Anterior cingulate cortex (tissue), 58 donors: ENCODE measurements at regions not wholly inside any gene's neighbourhood (a gene's known extent, or its start where the extent isn't known, plus 50 kb on each side); places are given as distances from the start of the nearest gene placed in this dataset.

Experiments
- DNase-seq, 58 donors: peaks; one replicate each; lab custom pipeline; 2025; lab: John Stamatoyannopoulos, UW

DNA sequence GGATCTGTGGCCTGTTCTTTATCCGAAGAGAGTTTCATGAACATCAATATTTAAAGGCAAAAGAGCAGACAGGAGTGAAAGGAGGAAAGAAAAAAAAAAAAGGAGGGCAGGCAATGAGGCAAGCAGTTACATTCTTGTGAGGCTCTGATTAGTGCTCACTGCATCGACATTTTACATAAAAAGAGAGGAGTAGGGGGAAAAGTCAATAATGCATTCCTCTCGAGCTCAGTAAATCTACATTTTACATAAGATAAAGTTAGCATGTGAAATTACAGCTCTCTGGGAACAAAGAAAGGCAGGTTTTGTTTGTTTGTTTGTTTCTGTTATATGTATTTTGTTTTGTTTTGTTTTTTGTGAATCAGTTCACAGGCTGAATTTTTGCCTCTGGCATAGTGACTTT is 187.1 kb upstream of the ARL4C start:
- no peak for DNase-seq

DNA sequence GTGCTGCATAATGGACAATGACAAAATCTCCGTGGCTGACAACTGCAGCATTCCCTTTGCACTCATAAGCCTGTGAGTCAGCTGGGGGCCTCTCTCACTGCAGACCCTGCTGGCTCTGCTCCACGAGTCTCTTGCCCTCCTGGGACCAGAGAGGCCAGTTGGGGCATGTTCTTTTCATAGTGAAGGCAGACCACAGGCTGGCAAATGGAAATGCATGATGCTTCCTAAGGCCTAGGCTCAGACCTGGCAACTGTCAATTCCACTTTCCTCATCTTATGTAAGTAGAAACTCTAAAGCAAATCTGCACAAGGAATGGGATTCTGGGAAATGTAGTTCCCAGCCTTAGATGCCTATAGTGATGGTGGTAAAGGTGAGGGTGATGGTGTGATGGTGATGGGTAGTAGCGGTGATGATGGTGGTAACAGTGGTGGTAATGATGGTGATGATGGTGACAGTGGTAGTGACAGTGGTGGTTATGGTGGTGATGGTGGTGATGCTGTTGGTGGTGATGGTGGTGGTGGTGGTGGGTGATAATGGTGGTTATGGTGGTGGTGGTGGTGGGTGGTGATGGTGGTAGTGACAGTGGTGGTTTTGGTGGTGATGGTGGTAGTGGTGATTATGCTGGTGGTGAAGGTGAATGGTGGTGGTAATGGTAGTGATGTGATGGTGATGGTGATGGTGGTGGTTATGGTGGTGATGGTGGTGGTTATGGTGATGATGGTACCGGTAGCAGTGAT is 185.8 kb upstream of the ARL4C start:
- DNase-seq, result no peak

DNA sequence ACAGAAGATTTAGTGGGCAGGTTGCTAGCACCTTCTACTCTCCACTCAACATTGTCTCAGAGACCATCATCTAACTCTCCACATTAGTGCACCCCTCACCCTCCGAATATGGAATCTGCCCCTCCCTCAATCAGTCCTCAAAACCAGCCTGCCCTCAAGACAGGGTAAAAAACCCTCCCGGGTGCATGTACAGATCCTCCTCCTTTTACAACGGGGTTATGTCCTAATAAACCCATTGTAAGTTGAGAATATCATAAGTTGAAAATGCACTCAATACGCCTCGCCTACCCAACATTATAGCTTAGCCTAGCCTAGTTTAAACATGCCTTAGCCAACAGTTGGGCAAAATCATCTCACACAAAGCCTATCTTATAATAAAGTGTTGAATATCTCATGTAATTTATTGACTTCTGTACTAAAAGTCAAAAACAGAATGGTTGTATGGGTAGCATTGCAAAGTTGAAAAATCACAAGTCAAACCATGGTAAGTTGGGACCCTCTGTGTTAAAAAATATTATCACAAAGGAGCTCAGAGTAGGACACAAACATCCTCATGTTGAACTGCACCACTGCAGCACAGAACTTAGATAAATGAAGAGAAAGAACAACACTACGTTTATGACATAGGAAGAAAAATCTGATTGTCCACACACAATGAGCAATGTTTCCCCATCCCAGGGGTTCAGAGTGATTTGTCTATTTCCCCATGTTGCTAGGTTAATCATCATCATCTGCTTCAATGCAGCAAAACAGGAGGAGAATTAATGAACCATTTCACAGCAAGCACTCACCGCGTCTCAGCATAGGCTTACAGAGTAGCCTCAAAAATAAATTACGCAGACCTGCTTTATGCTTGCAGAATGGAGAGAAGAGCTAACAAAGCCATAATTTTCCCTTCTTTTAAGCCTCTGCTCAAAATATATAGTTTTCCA is 184.1 kb upstream of the ARL4C start:
- DNase-seq, result no peak

DNA sequence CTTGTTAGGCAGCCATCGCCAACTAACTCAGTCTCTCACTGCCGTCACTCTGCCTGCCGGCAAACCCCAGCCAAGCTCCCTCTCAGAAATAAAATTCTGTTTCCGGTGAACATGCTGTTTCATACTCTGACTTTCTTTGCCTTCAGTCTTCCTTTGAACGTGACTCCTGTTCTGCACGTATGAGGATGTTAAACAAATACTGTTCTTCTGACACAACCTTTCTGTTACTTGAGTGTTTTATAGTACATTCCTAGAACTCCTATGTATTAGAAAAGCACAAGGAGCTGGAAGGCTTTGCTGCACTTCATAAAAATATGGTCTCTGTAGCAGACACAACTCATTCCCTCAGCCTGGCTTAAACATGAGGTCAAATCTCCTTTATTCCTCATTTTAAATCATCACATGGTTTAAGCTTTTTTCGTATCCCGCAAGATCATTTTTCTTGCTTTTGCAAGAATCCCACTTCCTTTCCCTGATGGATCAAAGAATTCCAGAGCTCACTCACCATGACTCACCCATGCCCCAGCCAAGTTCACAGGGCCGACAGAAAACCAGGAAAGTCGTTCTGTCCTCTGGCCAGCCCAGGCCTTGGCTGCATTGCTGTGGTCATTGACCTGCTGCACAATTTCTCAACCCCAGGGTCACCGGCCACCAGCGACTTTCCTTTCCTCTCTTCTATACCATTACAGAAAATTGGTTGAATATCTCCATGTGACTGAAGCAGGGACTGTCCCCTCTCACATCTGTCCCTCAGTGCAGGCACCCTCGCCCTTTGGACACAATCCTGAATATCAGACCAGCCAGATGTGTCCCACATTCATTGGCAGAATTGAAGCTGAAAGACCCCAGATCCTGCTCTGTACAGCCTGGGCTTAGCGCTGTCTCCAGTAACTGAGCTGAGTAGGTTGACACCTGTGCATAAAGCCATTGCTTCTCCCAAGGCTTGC is 183.1 kb upstream of the ARL4C start:
- peak in 1 of 58 donors; percentile 16 for DNase-seq

DNA sequence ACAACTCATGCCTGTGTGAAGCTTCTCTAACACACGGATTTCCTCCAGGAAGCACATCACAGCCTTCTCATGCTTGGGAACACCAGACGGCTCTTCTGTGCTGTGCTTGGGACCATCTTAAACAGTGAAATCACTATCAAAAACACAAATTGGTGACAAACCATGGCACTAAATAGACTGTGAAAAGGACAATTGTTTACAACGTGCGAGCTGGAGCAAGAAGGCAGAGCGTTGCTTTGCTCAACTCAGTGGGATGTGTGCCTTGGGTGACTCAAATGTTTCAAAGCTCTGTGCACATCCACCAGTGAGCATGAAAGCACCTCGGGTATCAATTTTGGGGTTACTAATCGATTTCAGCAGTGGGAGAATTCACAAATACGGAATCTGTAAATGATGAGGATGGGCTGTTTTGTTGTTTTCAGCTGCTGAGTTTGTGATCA is 182.4 kb upstream of the ARL4C start:
- DNase-seq, result no peak

DNA sequence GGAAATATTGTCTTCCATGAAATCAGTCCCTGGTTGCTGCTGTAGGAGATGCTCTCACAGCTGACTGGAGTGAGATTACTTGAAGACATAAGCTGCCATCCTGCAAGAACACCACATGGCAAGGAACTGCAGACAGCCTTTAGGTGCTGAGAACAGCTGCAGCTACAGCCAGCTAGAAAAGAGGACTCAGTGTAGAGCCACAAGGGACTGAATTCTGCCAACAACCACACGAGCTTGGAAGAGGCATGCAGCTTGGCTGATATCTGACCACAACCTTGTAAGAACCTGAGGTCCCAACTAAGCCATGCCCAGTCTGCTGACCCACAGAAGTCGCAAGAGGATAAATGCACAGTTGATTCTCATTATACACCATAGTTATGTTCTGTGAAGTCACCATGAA is 181.8 kb upstream of the ARL4C start:
- DNase-seq, result peak in 1 of 58 donors; percentile 25

DNA sequence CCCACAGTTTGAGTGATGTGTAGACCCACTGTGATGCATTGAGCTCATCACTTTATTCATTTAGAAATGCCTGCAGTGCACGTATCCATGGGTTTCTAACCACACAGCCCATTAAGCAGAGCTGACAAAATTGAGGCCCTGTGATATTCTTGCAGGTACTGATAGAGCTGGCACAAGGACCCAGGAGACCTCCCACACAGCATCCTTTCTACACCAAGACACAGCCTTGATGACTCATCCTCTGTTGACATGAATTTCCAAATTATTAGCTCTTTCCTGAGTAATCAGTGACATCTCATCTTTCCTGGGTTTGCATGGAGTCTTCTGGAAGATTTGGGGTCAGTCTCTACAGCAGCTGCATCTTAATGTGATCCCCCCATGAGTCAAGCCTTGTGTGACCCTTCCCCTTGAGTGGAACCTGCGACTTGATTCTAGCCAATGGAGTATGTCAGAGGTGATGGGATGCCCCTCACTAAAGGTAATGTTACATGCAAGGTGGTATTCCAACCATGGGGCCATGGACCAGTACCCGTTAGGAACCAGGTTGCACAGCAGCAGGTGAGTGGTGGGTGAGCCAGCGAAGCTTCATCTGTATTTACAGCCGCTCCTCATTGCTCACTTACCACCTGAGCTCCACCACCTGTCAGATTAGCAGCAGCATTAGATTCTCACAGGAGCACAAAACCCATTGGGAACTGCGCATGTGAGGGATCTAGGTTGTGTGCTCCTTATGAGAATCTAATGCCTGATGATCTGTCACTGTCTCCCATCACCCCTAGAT is 181.1 kb upstream of the ARL4C start:
- no peak for DNase-seq

DNA sequence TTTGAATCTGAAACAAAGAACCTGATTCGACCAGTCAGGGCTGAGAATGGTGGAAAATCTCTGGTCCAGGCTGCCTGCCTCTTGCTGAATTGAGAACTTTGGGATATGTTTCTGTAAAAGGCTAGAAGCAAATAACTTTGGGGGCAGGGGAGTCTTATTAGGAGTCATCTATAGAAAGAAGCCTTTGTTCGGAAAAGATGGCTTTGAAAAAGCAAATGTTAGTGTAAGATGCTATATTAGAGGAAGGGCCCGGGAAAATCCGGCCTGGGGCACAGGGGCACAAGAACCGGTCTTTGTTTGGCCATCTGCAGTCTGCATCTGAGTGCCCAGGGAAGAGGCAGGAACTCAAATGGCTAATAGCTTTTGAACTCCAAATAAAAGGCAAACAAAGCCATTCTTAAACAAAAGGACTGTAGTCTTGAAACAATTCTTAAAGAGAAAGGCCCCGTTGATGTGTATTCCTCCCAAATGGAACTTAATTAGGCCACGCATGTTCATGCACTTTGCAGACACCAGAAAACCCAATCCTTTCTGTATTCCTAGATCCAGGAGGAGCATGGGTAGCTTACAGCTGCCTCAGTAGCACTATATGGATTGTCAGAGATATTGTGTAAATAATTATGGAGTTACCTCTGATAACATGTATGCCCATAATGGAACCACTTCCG is 180.0 kb upstream of the ARL4C start:
- DNase-seq, result peak in 6 of 58 donors; percentile 3 to 32 (median 10)

DNA sequence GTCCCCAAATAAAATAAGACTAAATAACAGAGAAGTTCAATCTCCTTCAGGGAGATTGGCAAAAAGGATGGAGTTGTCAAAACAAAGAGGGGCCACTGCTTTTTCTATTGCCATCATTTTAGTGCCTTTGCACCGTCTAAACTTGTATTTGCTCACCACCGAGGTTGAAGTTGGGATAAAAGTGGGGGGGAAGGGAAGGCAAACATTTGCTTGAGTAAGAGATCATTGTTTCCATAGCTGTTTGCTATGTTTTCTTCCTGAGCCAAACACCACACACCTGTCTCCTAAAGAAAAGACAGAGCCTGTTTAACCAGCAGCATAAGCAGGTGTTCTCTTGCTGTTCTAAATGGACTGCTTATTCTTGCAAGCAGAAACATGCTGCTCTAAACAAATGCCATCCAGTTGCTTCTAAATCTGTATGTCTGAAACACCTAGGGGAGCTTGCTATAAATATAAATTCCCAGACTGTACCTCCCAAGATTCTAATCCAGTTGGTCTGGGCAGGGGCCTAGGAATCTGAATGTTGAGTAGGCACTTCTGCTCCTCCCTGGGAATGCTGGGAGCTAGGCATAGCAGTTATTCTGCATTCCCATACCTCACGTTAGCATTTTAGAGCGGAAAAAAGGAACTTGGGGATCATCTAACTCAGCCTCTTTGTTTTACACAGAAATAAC is 179.4 kb upstream of the ARL4C start:
- no peak for DNase-seq

DNA sequence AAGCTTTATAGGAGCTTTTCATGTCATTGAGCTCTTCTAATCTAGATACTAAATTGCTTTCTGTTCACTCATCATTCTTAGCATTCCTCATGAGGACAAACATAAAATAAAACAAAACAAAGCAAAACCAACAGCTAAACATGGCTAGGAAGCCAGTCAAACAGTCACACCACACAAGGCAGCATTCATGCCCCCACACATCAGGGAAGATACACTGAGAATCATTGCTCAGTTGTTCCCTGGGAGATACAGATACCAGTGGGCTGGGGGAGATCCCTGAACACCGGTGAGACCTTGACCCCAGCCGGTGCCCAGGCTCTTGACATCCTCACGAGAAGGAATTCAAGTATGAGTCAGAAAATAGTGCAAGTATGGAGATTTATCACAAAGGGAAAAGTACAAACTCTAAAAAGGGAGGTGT is 177.9 kb upstream of the ARL4C start:
- DNase-seq, result no peak

DNA sequence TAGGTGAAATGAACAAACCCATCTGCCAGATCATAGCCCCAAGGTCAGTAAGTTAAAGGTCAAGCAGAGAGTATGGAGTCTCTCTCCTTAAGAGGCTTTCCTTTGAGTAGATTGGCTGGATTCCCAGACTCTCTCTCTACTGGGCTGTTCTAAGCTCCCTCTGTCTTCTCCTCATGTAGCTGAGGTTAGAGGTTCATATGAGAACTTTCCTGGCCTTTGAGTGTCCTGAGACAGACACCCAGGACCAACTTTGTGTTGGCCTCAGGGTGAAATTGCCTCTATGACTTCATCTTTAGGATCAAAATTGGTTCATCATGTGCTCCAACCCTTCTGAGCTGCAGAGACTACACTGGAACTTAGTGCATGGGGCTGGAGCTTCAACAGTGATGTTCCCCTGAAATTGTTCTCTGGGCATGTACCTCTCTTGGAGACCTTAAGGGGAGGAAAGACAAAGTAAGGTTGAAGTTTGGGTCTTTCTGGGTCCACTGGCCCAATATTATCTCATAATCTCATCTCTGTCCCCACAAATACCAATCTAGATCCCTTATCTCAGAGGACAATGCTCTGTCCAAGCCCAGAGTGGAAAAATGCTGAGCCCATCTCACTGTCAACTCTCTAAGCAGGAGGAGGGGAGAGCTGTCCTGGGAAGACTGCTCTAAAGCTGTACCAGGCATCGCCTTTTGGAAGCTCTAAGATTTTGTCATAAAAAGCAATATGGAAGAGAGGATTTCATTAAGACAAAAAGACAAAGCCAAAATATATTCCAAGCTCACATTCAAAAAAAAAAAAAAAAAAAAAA is 177.3 kb upstream of the ARL4C start:
- no peak for DNase-seq

DNA sequence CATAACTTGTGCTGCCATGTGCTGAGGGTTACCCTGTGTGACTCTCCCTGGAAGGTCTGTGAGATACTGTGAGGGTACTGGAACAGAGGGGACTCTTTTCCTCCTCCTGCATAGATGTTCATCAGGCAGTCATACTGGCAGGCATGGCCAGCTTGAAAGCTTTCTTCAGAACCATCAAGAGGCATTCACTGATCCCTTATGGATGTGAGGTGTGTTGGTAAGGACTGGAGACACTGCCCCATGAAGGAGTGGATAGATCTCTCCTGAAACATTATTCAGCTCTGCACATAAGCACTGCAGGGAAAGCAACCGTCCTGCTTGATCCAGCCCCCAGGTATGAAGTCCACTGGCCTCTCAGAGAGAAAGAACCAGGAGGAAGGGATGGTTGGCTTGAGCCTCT is 176.6 kb upstream of the ARL4C start:
- DNase-seq, result no peak

DNA sequence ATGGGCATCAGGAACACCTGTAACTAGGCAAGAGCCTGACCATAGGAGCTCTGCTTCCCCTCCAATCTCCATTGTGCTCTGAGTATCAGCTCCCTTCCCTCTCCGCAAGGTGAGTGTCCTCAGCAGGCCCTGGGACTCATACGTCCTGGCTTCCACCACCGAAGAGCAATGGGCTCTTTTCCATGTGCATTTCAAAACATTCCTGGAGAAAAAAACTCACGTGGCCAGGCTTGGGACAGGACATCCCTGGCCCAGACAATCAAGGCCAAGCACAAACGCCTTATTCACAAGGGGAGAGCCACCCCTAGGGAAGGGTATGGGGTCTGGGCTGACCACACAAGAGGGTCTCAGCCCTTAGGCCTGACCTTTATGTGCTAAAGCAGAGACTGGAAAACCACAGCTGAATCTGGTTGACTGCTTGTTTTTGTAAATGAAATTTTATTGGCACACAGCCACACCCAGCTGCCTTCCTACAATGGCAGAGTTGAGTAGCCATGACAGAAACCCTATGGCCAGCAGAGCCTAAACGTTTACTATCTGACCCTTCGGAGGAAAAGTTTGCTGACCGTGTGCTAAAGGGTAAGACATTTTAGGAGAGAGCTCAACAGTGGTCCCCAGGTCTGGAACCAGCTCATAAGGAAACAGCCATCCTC is 175.7 kb upstream of the ARL4C start:
- DNase-seq, result no peak

DNA sequence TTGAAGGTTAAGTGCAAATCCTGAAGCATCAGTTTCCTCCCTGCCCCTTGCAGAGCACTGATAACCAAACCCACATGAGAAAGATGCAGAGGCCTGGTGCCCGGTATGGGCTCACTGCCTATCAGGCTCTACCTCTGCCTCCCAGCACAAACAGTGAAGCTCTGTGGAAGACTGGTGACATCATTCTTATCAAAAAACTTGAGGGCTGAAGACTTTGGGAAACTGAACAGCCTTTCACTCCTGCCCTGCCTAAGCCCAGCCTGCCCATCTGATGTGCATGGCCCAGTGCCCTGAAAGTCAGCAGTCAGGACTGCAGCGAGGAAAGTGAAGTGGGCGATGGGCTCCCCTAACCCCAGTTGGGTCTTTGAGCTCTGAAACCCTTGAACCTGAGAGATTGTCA is 174.8 kb upstream of the ARL4C start:
- no peak for DNase-seq

DNA sequence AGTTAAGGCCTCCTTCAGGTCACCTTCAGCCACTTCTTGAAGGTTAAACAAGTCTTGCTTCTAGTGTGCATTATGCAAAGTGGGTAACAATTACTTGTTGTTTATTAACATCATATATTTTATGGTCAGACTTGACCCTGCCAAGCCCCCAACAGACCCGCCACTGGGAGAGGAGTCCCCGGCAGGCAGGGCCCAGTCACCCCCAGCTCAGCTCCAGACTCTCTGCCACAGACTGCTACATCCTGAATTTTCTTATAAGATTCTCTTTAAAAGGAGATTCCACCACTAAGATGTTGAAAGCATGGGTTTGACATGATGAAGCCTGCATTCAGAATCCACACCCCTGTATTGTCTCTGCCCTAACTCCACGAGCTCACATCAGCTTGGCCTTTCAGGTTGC is 174.3 kb upstream of the ARL4C start:
- DNase-seq, result no peak

DNA sequence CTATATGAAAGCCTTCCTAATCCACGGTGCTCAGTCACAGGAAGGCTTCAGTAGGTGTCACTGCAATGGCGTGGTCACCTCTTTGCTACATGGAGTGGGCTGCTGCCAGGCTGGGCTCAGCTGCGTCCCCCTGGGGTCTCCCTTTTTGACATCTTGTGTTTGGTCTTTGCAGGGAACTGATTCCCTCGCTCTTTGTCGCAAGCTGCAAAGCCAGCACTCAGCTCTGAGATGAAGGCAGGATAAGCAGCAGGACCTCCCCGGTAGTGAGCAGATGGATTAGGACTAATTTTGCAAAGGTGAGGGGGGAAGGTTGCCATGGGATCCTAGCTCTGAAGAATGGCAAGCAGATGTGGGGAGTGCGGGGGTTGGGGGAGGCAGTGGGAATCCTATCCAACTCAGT is 173.9 kb upstream of the ARL4C start:
- no peak for DNase-seq

DNA sequence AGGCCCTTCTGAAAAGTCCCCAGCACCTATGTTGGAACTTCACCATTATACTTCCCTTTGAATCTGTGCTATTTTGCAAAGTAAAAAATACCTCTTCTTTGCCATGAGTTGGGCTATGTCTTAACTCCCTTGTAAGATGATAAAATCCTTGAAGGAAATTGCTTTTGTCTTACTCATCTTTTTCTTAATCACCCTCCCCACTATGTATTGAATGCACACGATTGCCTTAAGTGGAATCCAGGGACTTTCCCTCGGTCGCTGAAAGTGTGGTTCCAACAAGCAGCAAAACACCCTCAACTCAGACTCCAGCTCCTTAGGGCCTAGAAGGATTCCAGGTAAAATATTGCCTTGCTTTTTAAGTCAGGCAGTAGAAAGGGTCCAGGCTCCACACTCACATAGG is 173.2 kb upstream of the ARL4C start:
- no peak for DNase-seq
